ENCODE measurements at regions not wholly inside any gene's neighbourhood (a gene's known extent, or its start where the extent isn't known, plus 50 kb on each side); places are given as distances from the start of the nearest gene placed in this dataset.
"Not testable (repeated sequence)": the region's sequence is repeated elsewhere in the genome, so short reads cannot be mapped to it uniquely, and the experiment has no call there.

DNA sequence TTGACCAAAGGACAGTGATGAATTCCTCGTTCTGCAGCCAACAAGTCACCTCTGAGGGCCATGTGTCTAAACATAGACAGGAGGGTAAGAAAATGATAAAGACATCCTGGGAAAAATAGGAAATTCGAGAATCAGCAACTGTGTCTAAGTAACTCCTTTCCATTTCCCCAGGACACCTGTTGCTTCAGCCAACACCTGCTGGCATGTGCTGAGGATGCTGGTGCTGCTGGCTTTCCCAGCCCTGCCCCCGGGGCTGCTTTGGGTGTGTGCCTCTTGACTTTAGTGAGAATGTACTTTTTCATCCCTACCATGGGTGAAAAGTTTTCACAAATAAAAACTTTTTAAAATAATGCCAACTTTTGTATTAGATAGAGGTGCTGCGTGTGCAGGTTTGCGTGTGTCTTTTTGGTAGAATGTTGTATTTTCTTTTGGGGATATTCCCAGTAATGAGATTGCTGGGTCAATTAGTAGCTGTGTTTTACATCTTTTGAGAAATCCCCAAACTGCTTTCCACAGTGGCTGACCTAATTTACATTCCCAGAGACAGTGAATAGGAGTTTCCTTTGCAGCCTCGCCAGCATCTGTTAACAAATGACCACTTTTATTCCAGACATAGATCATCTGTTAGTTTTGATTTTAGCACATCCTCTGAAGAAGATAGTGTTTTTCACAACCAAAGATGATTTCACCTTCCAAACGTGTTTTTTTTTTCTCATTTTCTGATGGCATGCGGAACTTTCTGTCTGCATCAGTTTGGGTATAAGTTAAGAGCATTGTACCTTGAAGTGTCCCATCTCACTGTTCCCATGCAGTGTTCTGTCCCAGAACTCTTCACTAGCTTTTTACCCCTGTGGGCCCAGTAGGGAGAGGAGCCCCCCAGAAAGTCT lies 104.2 kb upstream of the ACBD5 start:
- no peak for DNase-seq

DNA sequence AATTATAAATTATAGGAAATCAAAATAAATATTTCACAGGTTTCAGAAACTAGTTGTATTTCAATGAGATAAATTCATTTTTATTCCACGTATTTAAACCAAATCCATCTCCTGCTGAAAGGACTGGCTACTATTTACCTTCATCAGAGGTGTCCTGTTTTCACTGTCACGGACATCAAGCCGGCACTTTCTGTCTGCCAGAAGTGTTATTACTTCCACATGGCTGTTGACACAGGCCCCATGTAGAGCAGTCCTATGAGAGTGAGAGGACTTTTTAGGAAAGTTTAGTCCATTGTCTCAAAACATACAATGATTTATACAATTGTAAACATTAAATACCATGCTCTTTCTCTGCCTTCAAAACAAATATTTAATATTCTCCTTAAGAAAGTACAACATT lies 100.4 kb upstream of the ACBD5 start:
- no peak for DNase-seq

DNA sequence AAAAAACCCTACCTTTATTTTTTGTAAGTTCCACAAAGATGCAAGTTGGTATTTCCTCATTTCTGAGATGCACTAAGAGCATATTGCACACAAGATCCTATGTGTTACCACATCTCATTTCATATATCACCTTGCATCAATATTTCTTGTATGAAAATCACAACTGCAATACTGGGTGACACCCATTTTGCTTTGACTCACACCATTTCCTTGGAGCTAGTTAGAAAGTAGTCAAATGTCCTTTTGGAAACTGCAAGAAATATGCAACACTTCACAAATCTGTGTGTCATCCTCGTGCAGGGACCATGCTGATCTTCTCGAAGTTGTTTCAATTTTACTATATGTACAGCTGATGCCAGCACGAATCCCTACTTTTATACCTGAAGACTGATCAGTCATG lies 94.6 kb upstream of the ACBD5 start:
- not testable (repeated sequence) for DNase-seq

DNA sequence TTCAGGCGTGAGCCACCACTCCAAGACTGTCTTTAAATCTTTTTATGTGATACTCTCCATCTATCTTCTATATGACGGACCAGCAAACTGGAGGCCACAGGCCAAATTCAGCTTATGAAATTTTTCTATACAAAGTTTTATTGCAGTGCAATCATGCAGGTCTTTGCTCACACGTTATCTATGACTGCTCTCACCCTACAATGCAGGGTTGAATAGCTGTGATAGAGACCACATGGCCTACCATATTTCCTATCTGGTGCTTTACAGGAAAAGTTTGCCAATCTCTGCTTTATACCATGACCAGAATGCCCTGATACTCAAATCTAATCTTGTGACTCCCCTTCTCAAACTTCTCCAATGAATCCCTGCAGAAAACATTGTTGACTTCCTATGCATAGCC lies 89.5 kb upstream of the ACBD5 start:
- no peak for DNase-seq

DNA sequence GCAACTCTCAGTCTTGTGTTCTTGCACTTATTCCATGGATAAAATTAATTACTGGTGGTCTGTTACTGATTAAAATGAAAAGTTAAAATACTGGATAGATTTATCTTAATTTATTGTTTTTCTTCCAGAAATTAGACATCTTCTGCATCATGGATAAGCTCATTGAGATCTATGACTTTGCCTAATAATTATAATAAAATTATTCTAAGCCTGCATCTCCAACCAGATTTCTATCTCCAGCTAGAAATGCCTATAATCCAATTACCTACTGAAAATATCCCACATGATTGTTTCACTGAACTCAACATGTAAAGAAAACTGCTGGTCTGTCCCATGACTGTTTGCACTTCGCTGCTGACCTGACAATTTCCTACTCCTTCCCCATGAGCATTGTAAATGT lies 88.3 kb upstream of the ACBD5 start:
- no peak for DNase-seq

DNA sequence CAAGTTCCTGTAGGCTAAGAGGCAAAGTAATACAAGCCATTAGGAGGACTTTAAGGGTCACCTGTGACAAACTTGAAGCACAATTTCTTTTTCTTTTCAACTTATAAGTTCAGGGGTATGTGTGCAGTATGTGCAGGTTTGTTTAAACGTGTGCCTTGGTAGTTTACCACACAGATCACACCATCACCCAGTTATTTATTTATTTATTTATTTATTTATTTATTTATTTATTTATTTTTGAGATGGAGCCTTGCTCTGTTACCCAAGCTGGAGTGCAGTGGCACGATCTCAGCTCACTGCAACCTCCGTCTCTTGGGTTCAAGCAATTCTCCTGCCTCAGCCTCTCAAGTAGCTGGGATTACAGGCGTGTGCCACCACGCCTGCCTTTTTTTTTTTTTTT lies 86.2 kb upstream of the ACBD5 start:
- DNase-seq: not testable (repeated sequence)

DNA sequence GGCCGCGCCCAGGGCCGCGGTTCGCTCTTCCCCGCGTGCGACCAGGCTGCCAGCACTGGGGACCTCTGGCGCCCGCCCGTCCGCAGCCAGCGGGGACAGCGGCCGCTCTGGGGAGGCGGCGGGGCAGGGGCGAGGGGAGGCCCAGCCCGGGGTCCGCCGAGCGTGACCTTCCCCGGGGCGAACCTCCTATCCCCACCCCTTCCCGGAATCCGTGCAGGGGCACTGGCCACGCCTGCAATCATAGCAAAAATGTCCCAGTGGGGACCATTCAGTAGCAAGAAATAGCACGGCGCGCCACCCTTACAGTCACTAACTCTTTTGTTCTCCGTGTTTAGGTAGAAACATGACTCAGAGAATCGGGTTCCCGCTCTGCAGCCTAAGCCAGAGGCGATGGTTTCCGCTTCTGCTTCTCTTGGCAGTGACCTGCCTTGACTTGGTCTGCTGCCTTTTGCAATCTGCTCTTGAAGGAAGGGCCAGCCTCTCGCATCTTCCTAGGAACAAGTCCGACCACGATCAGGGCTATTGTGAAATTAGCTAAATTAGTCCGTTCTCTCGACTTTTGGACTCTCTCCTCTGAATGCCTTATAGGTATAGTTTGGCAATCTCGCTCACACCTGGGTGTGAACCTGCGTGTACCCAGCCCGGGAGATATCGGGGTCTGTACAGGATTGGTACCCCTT lies 79.3 kb upstream of the ACBD5 start:
- DNase-seq: peak; percentile 23 to 45

DNA sequence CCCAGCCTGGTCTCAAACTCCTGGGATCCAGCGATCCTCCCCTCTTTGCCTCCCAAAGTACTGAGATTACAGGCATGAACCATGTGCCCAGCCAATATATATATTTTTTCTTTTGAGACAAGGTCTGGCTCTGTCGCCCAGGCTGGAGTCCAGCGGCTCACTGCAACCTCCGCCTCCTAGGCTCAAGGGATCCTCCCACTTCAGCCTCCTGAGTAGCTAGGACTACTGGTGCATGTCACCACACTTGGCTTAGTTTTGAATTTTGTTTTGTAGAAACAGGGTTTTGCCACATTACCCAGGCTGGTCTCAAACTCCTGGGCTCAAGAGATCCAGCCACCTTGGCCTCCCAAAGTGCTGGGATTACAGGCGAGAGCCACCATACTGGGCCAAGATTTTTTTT lies 78.5 kb upstream of the ACBD5 start:
- not testable (repeated sequence) for DNase-seq

DNA sequence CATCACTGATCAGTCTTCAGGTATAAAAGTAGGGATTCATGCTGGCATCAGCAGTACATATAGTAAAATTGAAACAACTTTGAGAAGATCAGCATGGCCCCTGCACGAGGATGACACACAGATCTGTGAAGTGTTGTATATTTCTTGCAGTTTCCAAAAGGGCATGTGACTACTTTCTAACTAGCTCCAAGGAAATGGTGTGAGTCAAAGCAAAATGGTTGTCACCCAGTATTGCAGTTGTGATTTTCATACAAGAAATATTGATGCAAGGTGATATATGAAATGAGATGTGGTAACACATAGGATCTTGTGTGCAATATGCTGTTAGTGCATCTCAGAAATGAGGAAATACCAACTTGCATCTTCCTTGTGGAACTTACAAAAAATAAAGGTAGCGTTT lies 74.5 kb upstream of the ACBD5 start:
- not testable (repeated sequence) for DNase-seq

DNA sequence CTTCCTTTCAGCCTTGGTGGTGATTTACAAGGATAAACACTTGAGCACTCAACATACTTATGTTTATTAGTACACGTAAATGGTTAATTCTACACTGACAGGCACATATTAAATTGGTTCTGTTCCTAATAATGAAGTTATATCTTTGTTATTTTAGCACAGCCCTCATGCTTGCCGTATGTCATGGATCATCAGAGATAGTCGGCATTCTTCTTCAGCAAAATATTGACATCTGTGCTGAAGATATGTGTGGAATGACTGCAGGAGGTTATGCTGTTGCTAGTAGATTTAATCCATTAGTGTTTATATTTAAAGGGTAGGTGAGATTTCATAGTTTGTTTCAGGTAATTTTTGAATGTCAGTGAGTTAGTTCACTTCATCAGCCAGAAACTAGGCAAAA lies 73.0 kb upstream of the ACBD5 start:
- not testable (repeated sequence) for DNase-seq

DNA sequence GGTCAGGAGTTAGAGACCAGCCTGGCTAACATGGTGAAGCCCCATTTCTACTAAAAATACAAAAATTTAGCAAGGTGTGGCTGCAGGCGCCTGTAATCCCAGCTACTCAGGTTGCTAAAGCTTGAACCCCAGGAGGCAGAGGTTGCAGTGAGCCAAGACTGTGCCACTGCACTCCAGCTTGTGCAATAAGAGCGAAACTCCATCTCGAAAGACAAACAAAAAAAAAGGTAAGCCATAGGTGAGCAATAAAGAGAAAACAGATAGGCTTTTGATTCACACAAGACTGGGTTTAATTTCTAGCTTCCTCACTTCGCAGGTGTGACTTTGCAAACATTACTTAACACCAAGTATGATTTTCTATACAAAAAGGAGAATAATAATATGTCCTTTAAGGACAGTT lies 72.3 kb upstream of the ACBD5 start:
- no peak for DNase-seq

DNA sequence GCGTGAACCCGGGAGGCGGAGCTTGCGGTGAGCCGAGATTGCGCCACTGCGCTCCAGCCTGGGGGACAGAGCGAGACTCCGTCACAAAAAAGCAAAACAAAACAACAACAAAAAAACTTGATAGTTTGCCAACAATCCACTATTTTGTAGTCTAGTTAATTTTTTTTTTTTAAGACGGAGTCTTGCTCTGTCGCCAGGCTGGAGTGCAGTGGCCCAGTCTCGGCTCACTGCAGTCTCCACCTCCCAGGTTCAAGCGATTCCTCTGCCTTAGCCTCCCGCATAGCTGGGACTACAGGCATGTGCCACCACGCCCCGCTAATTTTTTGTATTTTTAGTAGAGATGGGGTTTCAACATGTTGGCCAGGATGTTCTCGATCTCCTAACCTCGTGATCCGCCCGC lies 71.2 kb upstream of the ACBD5 start:
- not testable (repeated sequence) for DNase-seq

DNA sequence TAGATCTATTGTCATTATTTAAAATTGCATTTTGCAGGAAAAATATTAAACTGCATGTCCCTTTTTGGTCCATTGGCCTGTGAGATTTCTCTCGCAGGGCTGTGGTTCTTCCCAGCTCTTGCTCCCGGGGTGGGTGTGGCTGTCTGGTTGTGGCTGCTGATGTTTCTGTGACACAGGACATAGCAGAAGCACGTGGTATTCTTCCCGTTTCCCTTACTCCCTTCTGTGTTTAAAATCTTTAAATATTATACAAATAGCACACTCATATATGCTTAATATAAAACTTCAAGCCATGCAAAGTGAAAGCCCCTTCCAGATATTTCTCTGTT lies 57.9 kb upstream of the ACBD5 start:
- not testable (repeated sequence) for DNase-seq

DNA sequence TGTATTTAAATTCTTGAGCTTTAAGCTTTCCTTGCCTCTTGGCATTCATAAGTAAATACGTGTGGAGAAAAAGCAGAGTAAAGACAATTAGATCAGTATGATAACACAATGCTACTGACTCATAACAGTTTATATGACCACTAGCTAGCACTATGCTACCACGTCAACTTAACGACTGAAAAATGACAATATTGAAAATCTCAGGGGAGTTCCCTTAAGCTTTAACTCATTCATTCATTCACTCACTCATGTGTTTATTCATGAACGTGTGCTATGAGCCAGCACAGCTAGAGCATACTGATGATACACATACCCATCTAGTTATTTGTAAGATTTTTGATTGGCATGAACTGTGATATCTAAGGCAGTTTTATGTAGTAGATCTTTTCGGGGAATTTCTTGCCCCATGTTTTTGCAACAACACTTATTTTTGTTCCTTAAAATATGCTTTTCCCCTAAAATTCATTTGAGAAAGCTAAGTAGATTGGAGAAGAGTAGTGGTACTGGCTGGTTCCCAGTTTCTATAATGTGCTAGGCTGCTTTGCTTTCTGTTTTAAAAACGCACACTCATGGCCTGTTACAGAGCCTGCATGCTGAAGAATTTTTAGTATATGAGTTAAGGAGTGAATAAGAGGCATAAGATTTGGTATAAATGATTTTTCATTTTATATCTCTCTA lies 57.4 kb upstream of the ACBD5 start:
- DNase-seq: no peak

DNA sequence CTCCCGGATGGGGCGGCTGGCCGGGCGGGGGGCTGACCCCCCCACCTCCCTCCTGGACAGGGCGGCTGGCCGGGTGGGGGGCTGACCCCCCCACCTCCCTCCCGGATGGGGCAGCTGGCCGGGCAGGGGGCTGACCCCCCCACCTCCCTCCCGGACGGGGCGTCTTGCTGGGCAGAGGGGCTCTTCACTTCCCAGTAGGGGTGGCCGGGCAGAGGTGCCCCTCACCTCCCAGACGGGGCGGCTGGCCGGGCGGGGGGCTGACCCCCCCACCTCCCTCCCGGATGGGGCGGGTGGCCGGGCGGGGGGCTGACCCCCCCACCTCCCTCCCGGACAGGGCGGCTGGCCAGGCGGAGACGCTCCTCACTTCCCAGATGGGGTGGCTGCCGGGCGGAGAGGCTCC lies 55.7 kb upstream of the ACBD5 start:
- DNase-seq: not testable (repeated sequence)

DNA sequence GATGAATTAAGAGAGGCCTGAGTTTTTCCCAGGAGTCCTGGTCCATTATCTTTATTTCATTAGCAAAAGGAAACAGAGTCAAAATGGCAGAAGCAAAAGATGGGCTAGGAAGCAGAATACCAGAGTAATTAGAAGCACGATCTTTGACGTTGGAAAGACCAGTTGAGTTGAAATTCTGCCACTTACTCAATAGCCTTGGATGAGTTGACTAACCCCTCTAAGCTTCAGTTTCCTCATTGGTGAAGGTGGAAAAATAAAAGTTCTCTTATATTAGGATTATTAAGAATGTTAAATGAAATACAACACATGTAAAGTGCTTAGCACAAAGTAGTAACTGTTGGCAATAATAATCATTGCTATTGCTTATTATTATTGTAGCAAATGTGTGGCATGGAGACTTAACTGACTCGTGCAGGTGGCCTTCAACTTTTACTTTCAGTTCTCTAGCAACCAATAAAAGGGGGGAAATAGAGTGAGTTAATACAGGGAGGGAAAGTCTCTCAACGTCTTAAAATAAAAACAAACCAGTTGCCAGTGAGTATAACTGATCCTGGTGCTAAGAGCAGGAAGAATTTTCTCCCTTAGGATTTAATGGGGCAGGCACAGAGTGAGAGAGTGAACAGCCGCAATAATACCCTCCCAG lies 50.8 kb upstream of the ACBD5 start:
- not testable (repeated sequence) for DNase-seq

Data from stimulated activated CD4-positive, alpha-beta T cell treated with anti-CD3 and anti-CD28 coated beads, Interleukin-2, amount 100 ng/mL, for 24 hours (primary cell).